Endothelial cell of umbilical vein (primary cell): ENCODE measurements at regions not wholly inside any gene's neighbourhood (a gene's known extent, or its start where the extent isn't known, plus 50 kb on each side); places are given as distances from the start of the nearest gene placed in this dataset.

Source experiments
- BruUV-seq: library from RNA; stranded (reverse); fragments of 400-500 nt; replicated peaks from 2 replicates; lab custom pipeline; 2021; lab: Mats Ljungman, UMichigan
- CTCF ChIA-PET: fragments of 300-600, 350-600 bp; sonication (Branson Sonifier 250); formaldehyde crosslinking; loops from one replicate; lab custom pipeline; 2021; ENCODE audit warnings: antibody characterized with exemption, inconsistent platforms; lab: Charles Lee
- POLR2A ChIA-PET: fragments of 300-600, 350-600 bp; sonication (Branson Sonifier 250); formaldehyde crosslinking; loops from one replicate; lab custom pipeline; 2021; ENCODE audit warnings: antibody characterized with exemption, inconsistent platforms; lab: Charles Lee
- DNase-seq: peaks from one replicate; pipeline ENCODE4 v3.0.0-alpha.2; 2011; ENCODE audit warnings: low read depth, low spot score
- FAIRE-seq: peaks from 2 replicates; lab custom pipeline; 2011; peaks lifted over from hg19 to GRCh38; lab: Jason Lieb, UNC
- H2AFZ ChIP-seq: 2 replicates; pipeline ENCODE4 v1.6.0; 2012; ENCODE audit warnings: low read depth, low read length, control low read depth, inconsistent platforms
- H3K27ac ChIP-seq: 2 replicates; pipeline ENCODE4 v1.5.1; 2011; ENCODE audit warnings: low read depth, mild to moderate bottlenecking, control low read depth, low read length, moderate library complexity; ENCODE audit not compliant: insufficient read depth
- H3K27me3 ChIP-seq, 2 experiments: 2 replicates each; pipeline versions ENCODE4 v1.6.0 to v1.6.1; 2011; ENCODE audit warnings: low read length in 2 of 2, mixed read lengths in 1 of 2; ENCODE audit not compliant: control insufficient read depth in 2 of 2, insufficient read depth in 2 of 2
- H3K36me3 ChIP-seq, 2 experiments: 2 replicates in 1 of 2; 3 replicates in 1 of 2; pipeline ENCODE4 v1.5.1; 2011; ENCODE audit warnings: low read length in 2 of 2, mild to moderate bottlenecking in 1 of 2, moderate library complexity in 1 of 2; ENCODE audit not compliant: control insufficient read depth in 2 of 2, insufficient read depth in 2 of 2; ENCODE audit errors: extremely low read depth in 1 of 2
- H3K4me1 ChIP-seq: 3 replicates; pipeline ENCODE4 v1.5.1; 2011; ENCODE audit warnings: mild to moderate bottlenecking, low read length; ENCODE audit not compliant: control insufficient read depth, insufficient read depth; ENCODE audit errors: extremely low read depth
- H3K4me2 ChIP-seq: 2 replicates; pipeline ENCODE4 v1.6.1; 2011; ENCODE audit warnings: low read length, control low read depth, mixed read lengths; ENCODE audit not compliant: insufficient read depth
- H3K4me3 ChIP-seq, 3 experiments: fragments of 200-600 bp in 1 of 3; sonication (generic), shearing (Covaris generic) in 1 of 3; replicated peaks in 1 of 3; 2 replicates each; pipeline ENCODE4 v1.5.1; 2011 to 2016; ENCODE audit warnings: control low read depth in 3 of 3, low read length in 3 of 3, mild to moderate bottlenecking in 2 of 3, inconsistent platforms in 1 of 3, low read depth in 1 of 3, moderate library complexity in 1 of 3; ENCODE audit not compliant: insufficient read depth in 1 of 3
- H3K79me2 ChIP-seq: 2 replicates; pipeline ENCODE4 v1.6.0; 2012; ENCODE audit warnings: low read length, inconsistent platforms; ENCODE audit not compliant: control insufficient read depth, insufficient read depth
- H3K9ac ChIP-seq: replicated peaks from 2 replicates; pipeline ENCODE3; 2011; ENCODE audit warnings: low read length, control low read depth; ENCODE audit not compliant: insufficient read depth; ENCODE audit errors: extremely low read depth
- H3K9me1 ChIP-seq: replicated peaks from 3 replicates; pipeline ENCODE4 v1.6.0; 2011; ENCODE audit warnings: mild to moderate bottlenecking, low read length; ENCODE audit not compliant: control insufficient read depth, insufficient read depth; ENCODE audit errors: extremely low read depth
- H3K9me3 ChIP-seq: replicated peaks from 2 replicates; pipeline ENCODE4 v1.5.1; 2012; ENCODE audit warnings: low read length, inconsistent platforms; ENCODE audit not compliant: control insufficient read depth, insufficient read depth
- H4K20me1 ChIP-seq: replicated peaks from 2 replicates; pipeline ENCODE3; 2011; ENCODE audit warnings: mild to moderate bottlenecking, low read length; ENCODE audit not compliant: control insufficient read depth, insufficient read depth; ENCODE audit errors: extremely low read depth
- EZH2 ChIP-seq: IDR thresholded peaks from 2 replicates; pipeline ENCODE4 v1.6.1; 2012; ENCODE audit warnings: borderline replicate concordance, low read depth, mild to moderate bottlenecking, moderate library complexity, low read length, inconsistent platforms; ENCODE audit not compliant: severe bottlenecking
- FOS ChIP-seq: IDR thresholded peaks from 2 replicates; pipeline ENCODE4 v1.6.1; 2011; ENCODE audit warnings: mild to moderate bottlenecking, low read length, moderate library complexity, borderline replicate concordance; ENCODE audit not compliant: insufficient read depth
- GATA2 ChIP-seq: IDR thresholded peaks from 2 replicates; pipeline ENCODE4 v1.7.0; 2011; ENCODE audit warnings: low read depth, mild to moderate bottlenecking, moderate library complexity, mixed read lengths, low read length; ENCODE audit not compliant: insufficient read length, insufficient read depth
- JUN ChIP-seq: IDR thresholded peaks from 2 replicates; pipeline ENCODE4 v1.6.1; 2011; ENCODE audit warnings: borderline replicate concordance, low read depth; ENCODE audit not compliant: insufficient read length, insufficient read depth
- MYC ChIP-seq: IDR thresholded peaks from one replicate; pipeline ENCODE4 v1.6.1; 2011; ENCODE audit warnings: mild to moderate bottlenecking, low read depth, low read length
- POLR2A ChIP-seq: IDR thresholded peaks from 2 replicates; pipeline ENCODE4 v1.6.1; 2012; ENCODE audit warnings: low read depth, mild to moderate bottlenecking, control low read depth, low read length
- POLR2AphosphoS5 ChIP-seq: IDR thresholded peaks from 2 replicates; pipeline ENCODE4 v1.6.1; 2012; ENCODE audit warnings: low read depth, mild to moderate bottlenecking, control low read depth, low read length, moderate library complexity; ENCODE audit not compliant: insufficient read depth
- dilution Hi-C: fragments of 300-500 bp; cut with MboI; formaldehyde crosslinking; loops from one replicate; pipeline ENCODE4 v1.15.0; 2019; ENCODE audit warnings: low sequenced_read_pairs; ENCODE audit not compliant: extremely low pct_ligation_motif_present
- intact Hi-C: fragments of 100-400 bp; cut with micrococcal nuclease; formaldehyde crosslinking; loops from one replicate; pipeline ENCODE4 v1.10.0; 2022
- TF ChIP-seq, protein P1 (sequence below): IDR thresholded peaks from 2 replicates; pipeline ENCODE4 v1.6.1; 2011; ENCODE audit not compliant: insufficient read depth, insufficient read length
- TF ChIP-seq, protein P2 (sequence below), 2 donors: IDR thresholded peaks; 1 replicate in 1 of 2; 2 replicates in 1 of 2; pipeline ENCODE4 v1.5.1; 2011; ENCODE audit warnings: low read length in 2 of 2, mild to moderate bottlenecking in 2 of 2, moderate library complexity in 2 of 2, control low read depth in 1 of 2, inconsistent platforms in 1 of 2, low read depth in 1 of 2; ENCODE audit not compliant: insufficient read depth in 1 of 2; ENCODE audit errors: extremely low read depth in 1 of 2

DNA sequence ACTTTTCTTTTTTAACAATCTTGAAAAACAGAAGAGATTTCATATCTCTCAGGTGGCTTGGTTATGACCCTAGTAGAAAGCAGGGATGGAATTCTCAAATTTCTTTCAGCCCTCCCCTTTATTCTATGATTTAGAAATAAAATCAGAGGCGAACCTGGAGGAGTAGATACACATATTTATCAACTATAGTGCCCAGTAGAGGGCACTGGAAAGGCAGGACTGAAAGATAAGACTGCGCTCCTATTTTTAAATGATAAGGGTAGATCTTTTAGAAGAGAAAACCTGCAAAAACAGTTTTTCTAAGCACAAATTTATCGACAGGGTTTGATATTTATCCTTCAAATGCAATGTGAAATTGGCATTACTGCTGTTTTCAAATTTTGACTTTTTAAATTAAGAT lies 1296.6 kb downstream of the EPHA7 start:
- FAIRE-seq: no peak
- H3K4me3 ChIP-seq: no peak overlapping the region

DNA sequence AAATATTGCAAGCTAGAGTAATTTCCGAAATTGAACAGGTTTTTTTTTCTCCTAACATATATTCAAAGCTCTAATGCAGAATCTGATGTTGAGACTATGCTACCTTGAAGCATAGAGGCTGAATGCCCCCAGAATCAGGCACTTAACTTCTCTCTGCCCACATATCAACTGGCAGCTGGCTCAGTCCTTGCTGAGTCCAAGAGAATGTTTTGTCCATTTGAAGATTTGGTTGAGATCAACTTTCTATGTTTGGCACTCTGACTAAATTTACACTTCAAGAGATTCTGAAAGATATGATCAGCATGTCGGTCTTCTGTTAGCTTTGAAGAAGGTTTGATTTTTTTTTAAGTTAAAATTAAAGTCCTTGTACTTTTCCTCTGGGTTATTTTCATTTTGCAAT lies 1298.1 kb downstream of the EPHA7 start:
- Histone ChIP-seq H3K27me3 (no peaks in the 10 kb centered on the region), H3K9me3 (no peaks in the 10 kb centered on the region), H3K79me2 (no peaks in the 10 kb centered on the region), H3K36me3 (no peaks in the 10 kb centered on the region), H3K27ac (no peak overlapping the region), H3K4me3 (no peak overlapping the region), H3K4me2 (no peak overlapping the region), H4K20me1 (no peaks in the 10 kb centered on the region), H3K9me1 (no peaks in the 10 kb centered on the region), H3K9ac (no peak overlapping the region), H2AFZ (no peak overlapping the region), H3K4me1 (no peaks in the 10 kb centered on the region)
- POLR2A ChIA-PET: no interaction called here
- dilution Hi-C loops: no loop called here
- intact Hi-C loops: loop anchor here (5.0 to 10.0 kb wide), 2 partner anchors 1039 to 1304 kb away; no protein-coding TSS in a partner anchor
- DNase-seq (no peak), FAIRE-seq (no peak)
- BruUV-seq: no TSS peak
- CTCF ChIA-PET: interaction anchor here (0.8 to 5.8 kb wide), 9 partner anchors 9 to 1303 kb away, joined by 3 to 117 read pairs (median 3); no protein-coding TSS in a partner anchor
- no peak for TF ChIP-seq POLR2A
- TF ChIP-seq, protein P1, sequence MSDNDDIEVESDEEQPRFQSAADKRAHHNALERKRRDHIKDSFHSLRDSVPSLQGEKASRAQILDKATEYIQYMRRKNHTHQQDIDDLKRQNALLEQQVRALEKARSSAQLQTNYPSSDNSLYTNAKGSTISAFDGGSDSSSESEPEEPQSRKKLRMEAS: no peak
- no peak for TF ChIP-seq GATA2
- TF ChIP-seq, protein P2, sequence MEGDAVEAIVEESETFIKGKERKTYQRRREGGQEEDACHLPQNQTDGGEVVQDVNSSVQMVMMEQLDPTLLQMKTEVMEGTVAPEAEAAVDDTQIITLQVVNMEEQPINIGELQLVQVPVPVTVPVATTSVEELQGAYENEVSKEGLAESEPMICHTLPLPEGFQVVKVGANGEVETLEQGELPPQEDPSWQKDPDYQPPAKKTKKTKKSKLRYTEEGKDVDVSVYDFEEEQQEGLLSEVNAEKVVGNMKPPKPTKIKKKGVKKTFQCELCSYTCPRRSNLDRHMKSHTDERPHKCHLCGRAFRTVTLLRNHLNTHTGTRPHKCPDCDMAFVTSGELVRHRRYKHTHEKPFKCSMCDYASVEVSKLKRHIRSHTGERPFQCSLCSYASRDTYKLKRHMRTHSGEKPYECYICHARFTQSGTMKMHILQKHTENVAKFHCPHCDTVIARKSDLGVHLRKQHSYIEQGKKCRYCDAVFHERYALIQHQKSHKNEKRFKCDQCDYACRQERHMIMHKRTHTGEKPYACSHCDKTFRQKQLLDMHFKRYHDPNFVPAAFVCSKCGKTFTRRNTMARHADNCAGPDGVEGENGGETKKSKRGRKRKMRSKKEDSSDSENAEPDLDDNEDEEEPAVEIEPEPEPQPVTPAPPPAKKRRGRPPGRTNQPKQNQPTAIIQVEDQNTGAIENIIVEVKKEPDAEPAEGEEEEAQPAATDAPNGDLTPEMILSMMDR (IDR thresholded peaks at IDR 0.05; ENCODE audit: extremely low read depth in 1 of 2, insufficient read depth in 1 of 2, low read depth in 1 of 2, low read length in 2 of 2): no peak
- no peak for TF ChIP-seq JUN
- TF ChIP-seq EZH2: no peak
- no peak for TF ChIP-seq MYC
- TF ChIP-seq POLR2AphosphoS5: no peak
- no peak for TF ChIP-seq FOS

More for the DNA sequence above, 1296.6 kb downstream of the EPHA7 start:
- H3K9me3 ChIP-seq: no peaks in the 10 kb centered on the region
- no peaks in the 10 kb centered on the region for H3K9me1 ChIP-seq
- intact Hi-C loops (loop anchor here (1.0 to 10.0 kb wide), 5 partner anchors 522 to 1302 kb away; no protein-coding TSS in a partner anchor), dilution Hi-C loops (no loop called here)
- H3K79me2 ChIP-seq: no peaks in the 10 kb centered on the region
- no peak overlapping the region for H3K4me2 ChIP-seq
- no peaks in the 10 kb centered on the region for H4K20me1 ChIP-seq
- BruUV-seq: no TSS peak
- no peak overlapping the region for H2AFZ ChIP-seq
- H3K27ac ChIP-seq: no peak overlapping the region
- peak; percentile 44 for DNase-seq
- POLR2A ChIA-PET: no interaction called here
- CTCF ChIA-PET: interaction anchor here (1.2 to 5.8 kb wide), 9 partner anchors 13 to 1301 kb away, joined by 3 to 117 read pairs (median 7); no protein-coding TSS in a partner anchor
- H3K9ac ChIP-seq: no peak overlapping the region
- TF ChIP-seq, protein P1: no peak
- TF ChIP-seq EZH2: no peak
- TF ChIP-seq POLR2A: no peak
- TF ChIP-seq, protein P2 (IDR thresholded peaks at IDR 0.05; ENCODE audit: extremely low read depth in 1 of 2, insufficient read depth in 1 of 2, low read depth in 1 of 2, low read length in 2 of 2): peak in 1 of 2 donors; percentile 31
- H3K27me3 ChIP-seq: no peaks in the 10 kb centered on the region
- no peaks in the 10 kb centered on the region for H3K36me3 ChIP-seq
- no peaks in the 10 kb centered on the region for H3K4me1 ChIP-seq
